ACC112 (cell line): ENCODE measurements at regions not wholly inside any gene's neighbourhood (a gene's known extent, or its start where the extent isn't known, plus 50 kb on each side); places are given as distances from the start of the nearest gene placed in this dataset.
"Not testable (repeated sequence)": the region's sequence is repeated elsewhere in the genome, so short reads cannot be mapped to it uniquely, and the experiment has no call there.

Source experiments
- H2AFZ ChIP-seq: fragments of 200-600 bp; sonication (generic); one replicate; pipeline ENCODE4 v1.6.0; 2017; ENCODE audit warnings: antibody characterized with exemption, low read length; ENCODE audit not compliant: unreplicated experiment
- H3K27ac ChIP-seq: fragments of 200-600 bp; sonication (generic); 2 replicates; pipeline ENCODE4 v1.5.1; 2014; ENCODE audit warnings: low read depth, mild to moderate bottlenecking, antibody characterized with exemption, low read length, moderate library complexity
- H3K27me3 ChIP-seq: fragments of 200-600 bp; sonication (generic); 2 replicates; pipeline ENCODE4 v1.6.1; 2014; ENCODE audit warnings: mild to moderate bottlenecking, antibody characterized with exemption, low read length, moderate library complexity, mixed read lengths; ENCODE audit not compliant: insufficient read depth
- H3K36me3 ChIP-seq: fragments of 200-600 bp; sonication (generic); 2 replicates; pipeline ENCODE4 v1.6.1; 2016; ENCODE audit warnings: mild to moderate bottlenecking, antibody characterized with exemption, low read length, moderate library complexity, mixed read lengths; ENCODE audit not compliant: insufficient read depth
- H3K4me1 ChIP-seq: fragments of 200-600 bp; sonication (generic); one replicate; pipeline ENCODE4 v1.6.1; 2016; ENCODE audit warnings: low read length, mixed read lengths; ENCODE audit not compliant: insufficient read depth, unreplicated experiment, control insufficient read depth
- H3K4me3 ChIP-seq: fragments of 200-600 bp; sonication (generic); 2 replicates; pipeline ENCODE4 v1.5.1; 2014; ENCODE audit warnings: mild to moderate bottlenecking, low read depth, low read length
- H3K79me2 ChIP-seq: fragments of 200-600 bp; sonication (generic); one replicate; pipeline ENCODE4 v1.6.0; 2016; ENCODE audit warnings: low read length; ENCODE audit not compliant: control insufficient read depth, unreplicated experiment, insufficient read depth

GRCh38 chr5:36786448-36787012 lies 90.0 kb upstream of the NIPBL start:
- no peak overlapping the region for H3K4me3 ChIP-seq
- H3K27ac ChIP-seq = no peak overlapping the region
- H3K79me2 ChIP-seq = no peaks in the 10 kb centered on the region
- H3K36me3 ChIP-seq = no peaks in the 10 kb centered on the region
- H2AFZ ChIP-seq = no peak overlapping the region
- H3K27me3 ChIP-seq = peaks cover 60% of the 10 kb centered on the region
- no peaks in the 10 kb centered on the region for H3K4me1 ChIP-seq

GRCh38 chr5:36787365-36788093 lies 89.0 kb upstream of the NIPBL start:
- no peaks in the 10 kb centered on the region for H3K4me1 ChIP-seq
- H3K36me3 ChIP-seq = no peaks in the 10 kb centered on the region
- H3K27me3 ChIP-seq = peaks cover 65% of the 10 kb centered on the region
- H2AFZ ChIP-seq = no peak overlapping the region
- H3K79me2 ChIP-seq = no peaks in the 10 kb centered on the region
- no peak overlapping the region for H3K4me3 ChIP-seq
- no peak overlapping the region for H3K27ac ChIP-seq

GRCh38 chr5:36790847-36791246 lies 85.7 kb upstream of the NIPBL start:
- Histone ChIP-seq H3K4me1 (no peaks in the 10 kb centered on the region), H3K27me3 (peaks cover 68% of the 10 kb centered on the region)

GRCh38 chr5:36792560-36793180 lies 83.9 kb upstream of the NIPBL start:
- Histone ChIP-seq H3K79me2 (no peaks in the 10 kb centered on the region), H3K27me3 (peaks cover 61% of the 10 kb centered on the region), H2AFZ (no peak overlapping the region), H3K36me3 (no peaks in the 10 kb centered on the region), H3K4me1 (no peaks in the 10 kb centered on the region), H3K4me3 (no peak overlapping the region), H3K27ac (no peak overlapping the region)

More at GRCh38 chr5:36790847-36791246, 85.7 kb upstream of the NIPBL start:
- Histone ChIP-seq H3K27ac (no peak overlapping the region), H3K36me3 (no peaks in the 10 kb centered on the region), H3K4me3 (no peak overlapping the region), H2AFZ (no peak overlapping the region), H3K79me2 (no peaks in the 10 kb centered on the region)

- H3K79me2 ChIP-seq = no peaks in the 10 kb centered on the region
- no peaks in the 10 kb centered on the region for H3K4me1 ChIP-seq
- H2AFZ ChIP-seq = no peak overlapping the region
- no peak overlapping the region for H3K27ac ChIP-seq
- H3K4me3 ChIP-seq = no peak overlapping the region
- peaks cover 65% of the 10 kb centered on the region for H3K27me3 ChIP-seq
- H3K36me3 ChIP-seq = no peaks in the 10 kb centered on the region
Measured at GRCh38 chr5:36795366-36795765, 81.2 kb upstream of the NIPBL start.

GRCh38 chr5:36796155-36796554 lies 80.4 kb upstream of the NIPBL start:
- Histone ChIP-seq H3K27ac (no peak overlapping the region), H2AFZ (peak overlapping the region; percentile 28), H3K4me1 (no peaks in the 10 kb centered on the region), H3K36me3 (no peaks in the 10 kb centered on the region), H3K79me2 (no peaks in the 10 kb centered on the region), H3K27me3 (peaks cover 65% of the 10 kb centered on the region), H3K4me3 (peak overlapping the region; percentile 37; the same call in 1 of the 2 replicates)

- Histone ChIP-seq H3K27ac (no peak overlapping the region), H3K4me3 (no peak overlapping the region), H3K36me3 (no peaks in the 10 kb centered on the region), H3K27me3 (peaks cover 76% of the 10 kb centered on the region), H2AFZ (no peak overlapping the region), H3K79me2 (no peaks in the 10 kb centered on the region), H3K4me1 (no peaks in the 10 kb centered on the region)
Measured at GRCh38 chr5:36801523-36801922, 75.0 kb upstream of the NIPBL start.

- H3K4me3 ChIP-seq = no peak overlapping the region
- H3K79me2 ChIP-seq = no peaks in the 10 kb centered on the region
- peaks cover 71% of the 10 kb centered on the region for H3K27me3 ChIP-seq
- H2AFZ ChIP-seq = no peak overlapping the region
- H3K4me1 ChIP-seq = no peaks in the 10 kb centered on the region
- H3K27ac ChIP-seq = no peak overlapping the region
- no peaks in the 10 kb centered on the region for H3K36me3 ChIP-seq
Measured at GRCh38 chr5:36802187-36802586, 74.4 kb upstream of the NIPBL start.

GRCh38 chr5:36813249-36813648 lies 63.3 kb upstream of the NIPBL start:
- not testable (repeated sequence) for H3K36me3 ChIP-seq, H3K27ac ChIP-seq, H3K4me3 ChIP-seq, H3K4me1 ChIP-seq, H2AFZ ChIP-seq, H3K79me2 ChIP-seq
- H3K27me3 ChIP-seq = peaks cover 28% of the 10 kb centered on the region

- Histone ChIP-seq H3K27me3 (peaks cover 10% of the 10 kb centered on the region), H3K36me3 (no peaks in the 10 kb centered on the region), H2AFZ (no peak overlapping the region), H3K4me1 (no peaks in the 10 kb centered on the region), H3K27ac (no peak overlapping the region), H3K4me3 (no peak overlapping the region), H3K79me2 (no peaks in the 10 kb centered on the region)
Measured at GRCh38 chr5:36815871-36816270, 60.7 kb upstream of the NIPBL start.

GRCh38 chr5:36820900-36821299 lies 55.7 kb upstream of the NIPBL start:
- no peaks in the 10 kb centered on the region for H3K4me1 ChIP-seq
- peaks cover 45% of the 10 kb centered on the region for H3K27me3 ChIP-seq
- H3K36me3 ChIP-seq = no peaks in the 10 kb centered on the region
- H3K79me2 ChIP-seq = no peaks in the 10 kb centered on the region
- no peak overlapping the region for H2AFZ ChIP-seq
- H3K4me3 ChIP-seq = no peak overlapping the region
- no peak overlapping the region for H3K27ac ChIP-seq
